ENCODE measurements at regions not wholly inside any gene's neighbourhood (a gene's known extent, or its start where the extent isn't known, plus 50 kb on each side); places are given as distances from the start of the nearest gene placed in this dataset.
"Not testable (repeated sequence)": the region's sequence is repeated elsewhere in the genome, so short reads cannot be mapped to it uniquely, and the experiment has no call there.

DNA sequence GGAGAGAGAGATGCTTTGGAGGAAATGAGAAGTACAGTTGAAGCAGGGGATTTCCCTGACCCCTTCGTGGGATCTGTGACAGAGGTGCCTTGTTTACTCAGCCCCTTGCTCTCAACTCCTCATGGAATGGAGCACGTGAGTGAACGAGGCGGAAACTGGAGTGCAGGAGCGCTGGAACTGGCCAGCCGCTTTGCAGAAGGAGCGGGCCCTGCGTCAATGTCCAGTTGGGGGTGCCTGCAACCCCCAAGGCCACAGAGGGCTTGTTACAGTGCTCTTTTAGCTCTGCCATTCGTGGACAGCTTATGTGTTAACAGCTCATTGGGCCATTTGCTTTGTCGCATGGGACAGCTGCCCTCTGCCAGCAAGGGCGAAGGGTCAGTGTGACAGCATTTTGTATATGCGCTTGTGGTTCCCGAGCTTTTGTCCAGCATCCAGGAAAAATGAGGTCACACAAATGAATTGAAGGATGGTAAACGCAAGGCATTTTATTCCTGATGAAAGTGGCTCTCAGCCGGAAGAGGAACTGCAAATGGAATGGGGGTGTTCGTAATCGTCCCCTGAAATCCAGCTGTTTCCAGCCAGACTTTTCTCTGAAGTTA, 1395.1 kb downstream of the CDH8 start:
- TF ChIP-seq GATA1 (IDR thresholded peaks at IDR 0.05; ENCODE audit: low read depth, low read length) (no peak), POLR2A (IDR thresholded peaks at IDR 0.05; ENCODE audit: low read length) (no peak)
- DNase-seq: no peak

DNA sequence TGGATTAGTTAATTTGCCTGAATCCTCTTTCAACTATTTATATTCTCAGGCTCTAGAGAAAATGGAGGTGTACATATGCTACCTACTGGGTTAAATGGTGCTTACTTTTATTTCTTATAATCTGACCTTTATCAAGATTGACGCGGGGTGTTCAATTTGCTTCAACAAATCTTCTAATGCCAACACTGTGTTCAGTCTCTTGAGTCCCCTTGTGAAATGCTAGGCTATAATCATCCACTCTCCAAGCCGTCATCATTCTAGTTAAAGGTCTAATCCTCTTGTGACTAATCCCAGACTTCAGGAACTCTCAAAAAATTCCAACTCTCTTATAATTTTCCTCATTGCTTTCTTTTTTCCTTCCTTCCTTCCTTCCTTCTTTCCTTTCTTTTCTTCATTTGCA, 1396.2 kb downstream of the CDH8 start:
- TF ChIP-seq POLR2A (IDR thresholded peaks at IDR 0.05; ENCODE audit: low read length) (no peak), GATA1 (IDR thresholded peaks at IDR 0.05; ENCODE audit: low read depth, low read length) (no peak)
- DNase-seq: no peak

DNA sequence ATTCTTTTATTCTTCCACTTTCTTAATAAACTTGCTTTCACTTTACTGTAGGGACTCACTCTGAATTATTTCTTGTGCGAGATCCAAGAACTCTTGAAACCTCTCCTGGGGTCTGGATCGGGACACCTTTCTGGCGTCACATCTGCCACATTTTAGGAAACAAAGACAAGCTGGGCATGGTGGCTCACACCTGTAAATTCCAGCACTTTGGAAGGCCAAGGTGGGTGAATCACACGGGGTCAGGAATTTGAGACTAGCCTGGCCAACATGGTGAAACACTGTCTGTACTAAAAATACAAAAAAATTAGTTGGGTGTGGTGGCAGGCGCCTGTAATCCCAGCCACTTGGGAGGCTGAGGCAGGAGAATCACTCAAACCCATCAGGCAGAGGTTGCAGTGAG, 1399.6 kb downstream of the CDH8 start:
- DNase-seq: not testable (repeated sequence)

DNA sequence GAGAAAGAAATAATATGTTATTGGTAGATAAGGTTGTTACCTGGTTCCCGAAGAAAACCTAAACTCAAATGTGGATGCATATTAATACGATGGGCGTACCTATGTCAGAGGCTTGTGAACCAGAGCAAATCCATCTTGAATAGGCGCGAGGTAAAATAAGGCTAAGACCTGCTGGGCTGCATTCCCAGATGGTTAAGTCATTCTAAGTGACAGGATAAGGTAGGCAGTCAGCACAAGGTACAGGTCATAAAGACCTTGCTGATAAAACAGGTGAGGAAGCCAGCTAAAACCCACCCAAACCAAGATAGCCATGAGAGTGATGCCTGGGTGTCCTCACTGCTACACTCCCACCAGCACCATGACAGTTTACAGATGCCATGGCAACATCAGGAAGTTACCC, 1400.1 kb downstream of the CDH8 start:
- no peak for DNase-seq
- TF ChIP-seq POLR2A (IDR thresholded peaks at IDR 0.05; ENCODE audit: low read length) (no peak), GATA1 (IDR thresholded peaks at IDR 0.05; ENCODE audit: low read depth, low read length) (no peak)

DNA sequence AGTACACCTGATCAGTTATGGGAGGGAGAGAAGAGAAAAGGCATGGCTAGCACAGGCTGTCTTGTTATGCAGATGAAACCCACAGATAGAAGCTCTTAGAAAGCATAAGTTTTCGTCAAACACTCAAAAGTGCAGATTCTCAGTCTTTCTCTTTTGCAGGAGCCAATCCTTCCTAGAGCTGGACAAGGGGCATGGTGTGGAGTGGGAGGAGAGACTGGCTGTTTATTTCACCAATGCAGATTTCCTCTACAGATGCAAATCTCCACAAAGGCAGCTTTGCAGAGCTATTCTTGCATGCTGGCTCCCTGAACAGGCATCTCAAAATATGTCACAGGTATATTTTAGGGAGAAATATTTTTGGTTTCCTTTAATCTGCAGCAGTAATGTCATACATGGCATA, 1400.7 kb downstream of the CDH8 start:
- TF ChIP-seq GATA1 (IDR thresholded peaks at IDR 0.05; ENCODE audit: low read depth, low read length): no peak
- TF ChIP-seq POLR2A (IDR thresholded peaks at IDR 0.05; ENCODE audit: low read length): no peak
- DNase-seq: no peak

DNA sequence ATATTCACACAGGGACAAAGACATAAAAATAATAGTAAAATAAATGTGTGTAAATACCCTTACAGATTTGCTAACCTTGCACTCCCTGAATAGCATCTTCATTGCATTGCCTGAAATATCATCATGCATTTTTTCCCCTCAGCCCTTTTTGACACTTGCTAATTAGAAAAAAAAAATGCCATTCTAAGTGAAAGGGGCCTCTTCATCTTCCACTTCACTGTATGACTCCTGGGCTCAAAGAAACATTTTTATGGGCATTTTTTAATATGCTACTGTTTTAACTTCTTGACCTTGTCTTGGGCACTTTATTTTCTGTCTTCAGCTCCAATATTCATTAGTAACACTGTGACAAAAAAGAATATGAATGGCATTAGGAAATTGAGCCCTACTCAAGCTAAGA, 1424.4 kb downstream of the CDH8 start:
- TF ChIP-seq POLR2A (IDR thresholded peaks at IDR 0.05; ENCODE audit: low read length): no peak
- DNase-seq: no peak

DNA sequence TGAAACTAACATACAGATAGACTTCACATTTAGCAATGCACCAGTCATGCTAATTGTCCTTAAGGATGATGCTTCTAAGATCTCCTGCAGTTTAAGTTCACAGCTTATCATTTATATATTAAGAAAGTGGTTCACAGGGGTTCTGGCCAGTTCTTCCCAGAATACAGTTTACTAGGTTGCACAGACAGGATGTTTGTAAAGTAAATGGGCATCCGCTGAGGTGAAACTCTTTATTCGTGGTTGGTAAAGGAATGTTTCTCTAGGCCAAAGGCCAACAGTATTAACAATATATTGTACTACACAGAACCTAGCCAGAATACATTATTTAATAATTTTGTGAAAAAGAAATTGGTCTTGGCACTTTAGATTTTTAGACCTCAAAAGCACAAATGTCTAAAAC, 1427.3 kb downstream of the CDH8 start:
- no peak for DNase-seq
- TF ChIP-seq POLR2A (IDR thresholded peaks at IDR 0.05; ENCODE audit: low read length): no peak
- TF ChIP-seq GATA1 (IDR thresholded peaks at IDR 0.05; ENCODE audit: low read depth, low read length): no peak

DNA sequence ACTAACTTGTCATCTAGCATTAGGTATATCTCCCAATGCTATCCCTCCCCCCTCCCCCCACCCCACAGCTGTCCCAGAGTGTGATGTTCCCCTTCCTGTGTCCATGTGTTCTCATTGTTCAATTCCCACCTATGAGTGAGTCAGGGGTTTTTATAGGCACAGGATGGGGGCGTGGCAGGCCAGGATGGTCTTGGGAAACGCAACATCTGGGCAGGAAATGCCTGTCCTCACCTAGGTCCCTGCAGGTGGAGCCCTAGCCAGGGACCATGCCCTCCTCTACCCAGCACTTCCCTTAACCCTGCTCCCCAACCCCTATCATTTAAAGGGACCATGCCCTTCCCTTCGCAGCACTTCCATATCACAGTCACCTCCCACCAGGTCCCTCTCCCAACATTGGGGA, 1430.6 kb downstream of the CDH8 start:
- DNase-seq: not testable (repeated sequence)

DNA sequence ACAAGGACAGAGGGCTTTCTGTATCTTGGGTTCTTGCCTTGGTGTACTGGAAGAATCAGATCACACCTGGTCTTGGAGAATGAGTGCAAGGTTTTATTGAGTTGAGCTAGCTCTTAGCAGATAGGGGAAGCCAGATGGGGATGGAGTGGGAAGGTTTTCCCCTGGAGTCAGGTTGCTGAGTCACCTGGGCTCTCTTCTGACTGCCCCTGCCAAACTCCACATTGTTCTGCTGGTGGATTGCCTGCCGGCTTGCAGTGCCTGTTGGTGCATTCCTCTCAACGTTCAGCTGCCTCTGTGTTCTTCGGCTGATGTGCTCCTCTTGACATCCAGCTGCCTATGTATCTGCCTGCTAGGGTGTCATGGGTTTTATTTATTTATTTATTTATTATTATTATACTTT, 1431.1 kb downstream of the CDH8 start:
- TF ChIP-seq POLR2A (IDR thresholded peaks at IDR 0.05; ENCODE audit: low read length): no peak
- no peak for TF ChIP-seq GATA1 (IDR thresholded peaks at IDR 0.05; ENCODE audit: low read depth, low read length)
- DNase-seq: no peak

DNA sequence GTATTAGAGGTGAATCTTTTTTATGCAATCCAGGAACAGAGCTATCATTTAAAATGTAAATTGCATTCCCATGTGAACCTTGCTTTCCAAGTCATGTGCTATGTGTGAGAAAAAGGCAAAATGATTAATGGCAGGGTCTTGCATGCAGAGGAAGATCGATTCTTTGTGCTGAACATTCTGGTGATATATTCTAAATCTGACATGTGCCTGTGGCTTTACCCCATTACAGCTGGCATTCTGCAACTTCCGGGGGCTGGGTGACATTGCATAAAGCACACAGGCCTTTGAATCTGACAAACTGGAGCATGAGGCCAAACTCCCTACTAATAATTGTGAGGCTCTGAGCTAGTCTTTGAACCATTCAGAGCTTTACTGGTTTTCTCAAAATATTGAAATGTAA, 1449.7 kb downstream of the CDH8 start:
- TF ChIP-seq GATA1 (IDR thresholded peaks at IDR 0.05; ENCODE audit: low read depth, low read length): no peak
- no peak for TF ChIP-seq POLR2A (IDR thresholded peaks at IDR 0.05; ENCODE audit: low read length)
- DNase-seq: no peak

DNA sequence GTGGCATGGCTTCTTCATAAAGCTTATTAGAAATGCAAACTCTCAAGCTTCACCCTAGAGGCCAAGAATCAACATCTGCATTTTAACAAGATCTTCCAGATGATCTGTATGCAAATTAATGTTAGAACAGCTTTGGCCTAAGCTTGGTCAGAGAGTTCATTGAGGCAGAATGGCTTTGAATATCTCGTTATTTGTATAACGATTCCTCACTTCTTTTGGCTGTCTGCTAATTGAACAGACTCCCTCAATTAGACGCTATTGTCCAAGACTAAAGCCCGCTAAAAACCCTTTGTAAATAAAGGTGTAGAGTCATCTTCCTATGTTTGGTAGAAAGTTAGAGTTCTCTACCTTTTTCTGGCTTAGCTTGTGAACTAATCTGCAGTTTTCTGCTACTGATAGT, 1453.7 kb downstream of the CDH8 start:
- TF ChIP-seq GATA1 (IDR thresholded peaks at IDR 0.05; ENCODE audit: low read depth, low read length) (no peak), POLR2A (IDR thresholded peaks at IDR 0.05; ENCODE audit: low read length) (no peak)

DNA sequence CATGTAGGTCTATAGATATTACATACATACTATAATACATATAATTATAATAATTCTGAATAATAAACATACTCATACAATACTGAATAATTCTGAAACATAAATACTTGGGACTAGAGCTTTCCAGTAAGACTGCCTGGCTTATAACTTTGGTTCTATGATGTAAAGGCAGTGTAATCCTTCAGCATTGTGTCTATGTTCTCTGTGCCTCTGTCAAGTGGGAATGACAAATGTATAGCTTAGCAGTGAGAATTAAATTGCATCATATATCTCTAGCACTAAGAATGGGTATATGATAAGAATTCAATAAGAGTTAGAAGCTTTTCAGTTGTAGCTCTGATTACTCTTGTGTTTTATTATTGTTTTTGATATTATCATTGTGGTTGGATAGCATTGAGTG, 1469.3 kb downstream of the CDH8 start:
- DNase-seq: no peak
- TF ChIP-seq POLR2A (IDR thresholded peaks at IDR 0.05; ENCODE audit: low read length) (no peak), GATA1 (IDR thresholded peaks at IDR 0.05; ENCODE audit: low read depth, low read length) (no peak)

More for the DNA sequence above, 1453.7 kb downstream of the CDH8 start:
- DNase-seq: no peak

DNA sequence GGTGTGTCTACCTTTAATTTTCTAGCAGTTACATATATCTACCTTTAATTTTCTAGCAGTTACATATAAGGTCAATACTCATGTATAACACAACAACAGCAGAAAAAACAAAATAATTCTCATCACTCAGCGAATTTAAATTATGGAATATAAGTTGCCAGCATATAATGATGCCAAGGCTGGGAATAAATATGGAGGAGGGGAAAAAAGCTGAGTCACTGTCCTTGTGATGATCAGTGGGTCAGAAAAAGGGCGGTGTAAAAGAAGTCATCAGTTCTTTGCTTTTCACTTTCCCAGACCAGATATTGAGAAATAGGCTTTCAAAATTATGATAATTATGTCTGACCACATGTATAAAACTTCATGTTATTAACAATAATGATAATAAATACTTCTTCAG, 1471.7 kb downstream of the CDH8 start:
- TF ChIP-seq POLR2A (IDR thresholded peaks at IDR 0.05; ENCODE audit: low read length): no peak
- TF ChIP-seq GATA1 (IDR thresholded peaks at IDR 0.05; ENCODE audit: low read depth, low read length): no peak
- DNase-seq: no peak

DNA sequence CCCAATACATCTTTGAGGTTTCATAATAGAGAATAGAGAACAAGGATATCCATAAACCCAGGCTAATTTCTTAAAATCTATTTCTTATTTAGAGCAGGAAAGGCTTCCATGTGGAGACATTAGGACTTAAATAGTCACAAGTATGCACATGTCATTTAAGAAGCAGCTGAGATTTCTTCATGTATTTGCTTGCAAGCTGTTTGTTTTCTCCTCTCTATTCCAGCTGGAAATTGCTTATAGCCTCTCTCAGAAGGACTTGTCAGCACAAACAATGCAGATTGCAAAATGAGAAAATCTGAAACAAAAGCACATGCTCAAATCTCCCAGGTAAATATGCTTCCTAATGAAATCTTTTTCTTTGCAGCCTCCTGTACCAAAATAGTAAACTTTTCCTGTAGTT, 1473.1 kb downstream of the CDH8 start:
- TF ChIP-seq POLR2A (IDR thresholded peaks at IDR 0.05; ENCODE audit: low read length): no peak
- no peak for TF ChIP-seq GATA1 (IDR thresholded peaks at IDR 0.05; ENCODE audit: low read depth, low read length)
- DNase-seq: no peak

DNA sequence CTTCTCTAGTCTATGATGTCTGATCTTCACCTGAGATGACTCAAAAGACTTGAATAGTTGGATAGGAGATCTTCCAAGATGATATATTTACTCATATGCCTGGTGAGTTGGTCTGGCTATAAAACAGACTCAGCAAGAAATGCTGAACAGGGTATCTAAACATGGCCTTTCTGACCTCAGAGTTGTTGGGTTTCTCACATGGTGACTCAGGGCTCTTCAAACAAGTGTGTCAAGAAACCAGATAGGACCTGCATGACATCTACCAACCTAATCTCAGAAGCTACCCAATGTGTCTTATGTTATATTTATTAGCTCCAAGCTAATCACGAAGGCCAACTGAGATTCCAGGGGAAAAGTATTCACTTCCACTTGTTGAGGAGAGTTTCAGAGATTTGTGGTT, 1477.3 kb downstream of the CDH8 start:
- TF ChIP-seq GATA1 (IDR thresholded peaks at IDR 0.05; ENCODE audit: low read depth, low read length) (no peak), POLR2A (IDR thresholded peaks at IDR 0.05; ENCODE audit: low read length) (no peak)
- no peak for DNase-seq

DNA sequence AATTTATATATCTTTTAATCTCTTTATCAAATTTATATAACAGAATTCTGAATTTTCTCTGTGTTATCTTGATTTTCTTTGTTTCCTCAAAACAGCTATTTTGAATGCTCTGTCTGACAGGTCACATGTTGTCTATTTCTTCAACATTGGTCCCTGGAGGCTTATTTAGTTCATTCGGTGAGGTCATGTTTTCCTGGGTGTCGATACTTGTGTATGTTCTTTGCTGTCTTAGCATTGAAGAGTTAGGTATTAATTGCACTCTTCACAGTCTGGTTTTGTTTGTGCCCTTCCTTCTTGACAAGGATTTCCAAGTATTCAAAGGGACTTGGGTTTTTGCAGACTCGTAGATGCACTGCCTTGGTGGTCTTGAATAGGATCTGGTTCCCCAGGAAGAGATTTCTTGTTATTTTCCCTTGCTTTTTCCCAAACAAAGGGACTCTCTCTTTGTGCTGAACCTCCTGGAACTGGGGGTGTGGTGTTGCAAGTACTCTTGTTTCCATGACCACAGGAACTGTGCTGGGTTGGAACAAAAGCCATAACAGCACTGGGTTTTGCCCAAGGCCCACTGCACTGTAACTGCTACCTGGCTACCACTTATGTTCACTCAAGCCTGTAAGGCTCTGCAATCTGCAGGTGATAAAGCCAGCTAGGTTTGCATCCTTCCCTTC, 1483.0 kb downstream of the CDH8 start:
- no peak for DNase-seq
- no peak for TF ChIP-seq GATA1 (IDR thresholded peaks at IDR 0.05; ENCODE audit: low read depth, low read length)
- TF ChIP-seq POLR2A (IDR thresholded peaks at IDR 0.05; ENCODE audit: low read length): no peak
